Aorta (tissue), 5 donors: ENCODE measurements at regions not wholly inside any gene's neighbourhood (a gene's known extent, or its start where the extent isn't known, plus 50 kb on each side); places are given as distances from the start of the nearest gene placed in this dataset.
"Not testable (repeated sequence)": the region's sequence is repeated elsewhere in the genome, so short reads cannot be mapped to it uniquely, and the experiment has no call there.

Experiments used
- ATAC-seq: fragments of 200-7000 bp; cut with Tn5 transposase; one replicate; pipeline ENCODE4 v1.9.1; 2022; ENCODE audit warnings: moderate library complexity; ENCODE audit not compliant: low FRiP score
- DNase-seq, 2 donors: peaks; one replicate each; pipeline ENCODE4 v3.0.0-alpha.2; 2020
- H3K27ac ChIP-seq, 2 donors: one replicate each; pipeline ENCODE4 v1.5.1; 2013; ENCODE audit warnings: low read length in 2 of 2, mild to moderate bottlenecking in 2 of 2, moderate library complexity in 2 of 2, control low read depth in 1 of 2, inconsistent platforms in 1 of 2, low read depth in 1 of 2
- H3K27me3 ChIP-seq, 2 donors: one replicate each; pipeline ENCODE4 v1.6.1; 2013; ENCODE audit warnings: control low read depth in 1 of 2, low read length in 1 of 2, mild to moderate bottlenecking in 1 of 2, moderate library complexity in 1 of 2; ENCODE audit not compliant: insufficient read depth in 2 of 2, control insufficient read depth in 1 of 2
- H3K36me3 ChIP-seq, 2 donors: one replicate each; pipeline ENCODE4 v1.6.1; 2013; ENCODE audit warnings: control low read depth in 1 of 2, low read length in 1 of 2, mild to moderate bottlenecking in 1 of 2; ENCODE audit not compliant: insufficient read depth in 2 of 2, control insufficient read depth in 1 of 2
- H3K4me1 ChIP-seq, 2 donors: one replicate each; pipeline ENCODE4 v1.6.1; 2013; ENCODE audit warnings: low read length in 2 of 2, control low read depth in 1 of 2, mild to moderate bottlenecking in 1 of 2, moderate library complexity in 1 of 2; ENCODE audit not compliant: insufficient read depth in 2 of 2, control insufficient read depth in 1 of 2
- H3K4me3 ChIP-seq, 2 donors: one replicate each; pipeline ENCODE4 v1.5.1; 2013; ENCODE audit warnings: low read length in 2 of 2, control low read depth in 1 of 2, mild to moderate bottlenecking in 1 of 2
- H3K9me3 ChIP-seq: one replicate; pipeline ENCODE4 v1.6.1; 2013; ENCODE audit warnings: mild to moderate bottlenecking, low read length; ENCODE audit not compliant: control insufficient read depth
- WGBS, 2 donors: extraction: QIAGEN DNeasy Blood & Tissue Kit; methylation state at CpG; one replicate each; pipeline ENCODE4 v1.1.7; 2013; 5-methylcytosine and 5-hydroxymethylcytosine counted together
- intact Hi-C, 2 donors: fragments of 100-400 bp; cut with DNase I; formaldehyde crosslinking; loops; one replicate each; pipeline versions ENCODE4 v1.14.2 to v1.15.0; 2022
- donor health status: healthy with polysubstance abuse.
- donor health status: Bipolar disorder and iron deficiency.
- donor health status: DM: no; HTN: no; CAD: no.
- donor health status: DM: no; HTN: no; CAD: no.
- donor health status: DM: yes; HTN: yes; CAD: no.

DNA sequence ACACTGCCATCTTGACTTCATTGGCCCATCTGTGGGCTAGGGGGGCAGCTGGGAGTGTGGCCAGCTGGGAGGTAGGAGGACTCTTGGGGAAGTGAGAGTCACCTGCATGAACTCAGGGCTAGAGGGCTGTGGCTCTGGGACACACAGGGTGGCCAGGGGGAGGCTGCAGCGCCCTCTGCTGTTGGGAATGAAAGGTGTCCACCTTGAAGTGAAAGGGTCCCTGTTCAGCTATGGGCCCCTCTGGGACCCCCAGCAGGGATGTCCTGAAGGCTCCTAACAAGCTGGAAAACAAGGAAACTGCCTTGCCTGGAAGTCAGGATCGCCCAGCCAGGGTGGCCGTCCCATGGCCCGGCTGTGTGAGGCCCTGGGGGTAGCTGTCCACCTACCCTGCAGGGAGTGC is 507.8 kb downstream of the FOXD4L4 start:
- H3K9me3 ChIP-seq, H3K4me1 ChIP-seq, H3K4me3 ChIP-seq, ATAC-seq, H3K27me3 ChIP-seq, H3K36me3 ChIP-seq, intact Hi-C loops, H3K27ac ChIP-seq: not testable (repeated sequence)
- peak in 1 of 2 donors; percentile 42 for DNase-seq
- WGBS, 2 donors, result 84 to 100% methylated on average over 1 to 4 of the region's 4 CpGs

DNA sequence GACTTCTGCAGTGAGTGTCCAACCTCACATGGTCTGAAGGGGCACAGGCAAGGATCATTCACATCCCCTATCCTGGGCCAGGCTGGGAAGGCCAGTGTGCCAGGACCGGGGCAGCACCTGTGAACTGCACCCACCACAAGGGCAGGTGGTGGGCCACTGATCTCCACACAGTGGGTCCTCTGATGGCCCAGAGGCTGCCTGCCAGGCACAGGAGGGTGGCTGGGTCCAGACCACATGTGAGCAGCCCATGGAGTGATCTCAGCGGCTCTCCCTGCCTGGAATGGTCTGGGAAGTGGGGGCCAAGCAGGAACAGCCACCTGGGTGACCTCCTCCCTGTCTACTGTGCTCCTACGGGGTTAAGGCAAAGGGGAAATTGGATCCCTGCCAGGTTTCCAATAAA is 508.5 kb downstream of the FOXD4L4 start:
- H3K4me1 ChIP-seq, H3K36me3 ChIP-seq, H3K27me3 ChIP-seq, H3K27ac ChIP-seq, H3K9me3 ChIP-seq, ATAC-seq, H3K4me3 ChIP-seq, intact Hi-C loops: not testable (repeated sequence)
- DNase-seq, result peak in 1 of 2 donors; percentile 26
- 4 to 60% methylated on average over 1 to 3 of the region's 3 CpGs for WGBS, 2 donors

DNA sequence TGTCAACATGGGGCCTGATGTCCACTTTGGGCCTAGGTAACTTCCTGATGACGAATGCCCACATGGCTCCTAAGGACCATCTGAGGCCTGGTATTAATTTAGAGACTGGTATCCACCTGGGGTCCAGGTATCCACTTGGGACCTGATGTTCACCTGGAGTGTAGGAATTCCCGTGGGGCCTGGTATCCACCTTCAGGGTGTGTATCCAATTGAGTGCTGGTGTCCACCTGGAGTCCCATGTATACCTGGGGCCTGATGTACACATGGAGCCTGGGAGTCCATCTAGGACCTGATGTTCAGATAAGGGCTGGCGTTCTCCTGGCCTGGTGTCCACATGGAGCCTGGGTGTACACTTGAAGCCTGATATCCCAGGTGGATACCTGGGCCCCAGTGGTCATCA is 520.6 kb downstream of the FOXD4L4 start:
- H3K36me3 ChIP-seq, H3K27me3 ChIP-seq, intact Hi-C loops, ATAC-seq, H3K4me1 ChIP-seq, H3K27ac ChIP-seq, H3K9me3 ChIP-seq, H3K4me3 ChIP-seq: not testable (repeated sequence)
- 82 to 94% methylated on average over 1 of the region's 3 CpGs for WGBS, 2 donors
- DNase-seq, result peak in 1 of 2 donors; percentile 4

DNA sequence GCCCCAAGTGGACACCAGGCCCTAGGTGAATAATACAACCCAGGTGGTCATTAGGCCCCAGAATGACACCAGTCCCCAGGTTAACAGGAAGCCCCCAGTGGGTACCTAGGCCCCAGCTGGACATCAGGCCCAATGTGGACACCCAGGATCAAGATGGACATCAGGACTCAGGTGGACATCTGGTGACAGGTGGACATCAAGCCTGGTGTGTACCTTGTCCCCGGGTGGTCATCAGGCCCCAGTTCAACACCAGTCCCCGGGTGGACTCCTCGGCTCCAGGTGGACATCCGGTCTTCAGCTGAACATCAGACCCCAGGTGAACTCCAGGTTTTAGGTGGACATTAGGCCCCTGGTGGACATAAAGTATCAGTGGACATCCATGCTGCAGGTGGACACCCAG is 524.6 kb downstream of the FOXD4L4 start:
- ATAC-seq, H3K27ac ChIP-seq, H3K36me3 ChIP-seq, H3K9me3 ChIP-seq, H3K4me1 ChIP-seq, H3K4me3 ChIP-seq, intact Hi-C loops, H3K27me3 ChIP-seq: not testable (repeated sequence)
- 97 to 100% methylated on average over 1 to 4 of the region's 4 CpGs for WGBS, 2 donors
- peak in 1 of 2 donors; percentile 3 for DNase-seq

DNA sequence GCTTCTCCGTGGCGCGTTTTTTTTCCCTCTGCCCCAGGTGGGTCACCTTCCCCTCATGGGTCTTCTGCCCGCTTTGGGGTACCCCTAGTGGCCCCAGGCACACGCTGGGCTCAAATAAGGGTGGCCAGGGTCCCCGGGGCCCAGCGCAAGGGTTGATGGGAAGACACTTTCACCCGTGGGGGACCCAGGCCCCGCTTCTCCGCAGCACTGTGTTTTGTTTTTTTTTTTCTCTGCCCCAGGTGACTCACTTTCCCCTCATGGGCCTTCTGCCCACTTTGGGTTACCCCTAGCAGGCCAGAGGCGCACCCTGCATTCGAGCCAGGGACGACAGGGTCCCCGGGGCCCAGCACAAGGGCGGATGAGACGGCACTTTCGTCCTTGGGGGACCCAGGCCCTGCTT is 526.7 kb downstream of the FOXD4L4 start:
- H3K36me3 ChIP-seq, H3K4me3 ChIP-seq, H3K9me3 ChIP-seq, H3K27ac ChIP-seq, ATAC-seq, H3K27me3 ChIP-seq, intact Hi-C loops, H3K4me1 ChIP-seq: not testable (repeated sequence)
- 92 to 93% methylated on average over 17 of the region's 17 CpGs for WGBS, 2 donors
- peak in 1 of 2 donors; percentile 15 for DNase-seq

DNA sequence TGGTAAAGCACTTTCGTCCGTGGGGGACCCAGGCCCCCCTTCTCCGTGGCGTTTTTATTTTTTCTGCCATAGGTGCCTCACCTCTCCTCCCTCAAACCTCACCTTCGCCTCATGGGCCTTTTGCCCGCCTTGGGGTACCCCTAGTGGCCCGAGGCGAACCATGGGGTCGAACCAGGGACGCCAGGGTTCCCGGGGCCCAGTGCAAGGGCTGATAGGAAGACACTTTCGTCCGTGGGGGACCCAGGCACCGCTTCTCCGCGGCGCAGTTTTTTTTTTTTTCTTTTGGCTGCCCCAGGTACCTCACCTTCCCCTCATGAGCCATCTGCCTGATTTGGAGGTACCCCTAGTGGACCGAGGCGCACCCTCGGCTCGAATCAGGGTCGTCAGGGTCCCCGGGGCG is 527.8 kb downstream of the FOXD4L4 start:
- H3K36me3 ChIP-seq, H3K27ac ChIP-seq, H3K9me3 ChIP-seq, intact Hi-C loops, ATAC-seq, H3K4me1 ChIP-seq, H3K27me3 ChIP-seq, H3K4me3 ChIP-seq: not testable (repeated sequence)
- WGBS, 2 donors, result 83 to 90% methylated on average over 11 to 16 of the region's 24 CpGs
- peak in 1 of 2 donors; percentile 20 for DNase-seq

DNA sequence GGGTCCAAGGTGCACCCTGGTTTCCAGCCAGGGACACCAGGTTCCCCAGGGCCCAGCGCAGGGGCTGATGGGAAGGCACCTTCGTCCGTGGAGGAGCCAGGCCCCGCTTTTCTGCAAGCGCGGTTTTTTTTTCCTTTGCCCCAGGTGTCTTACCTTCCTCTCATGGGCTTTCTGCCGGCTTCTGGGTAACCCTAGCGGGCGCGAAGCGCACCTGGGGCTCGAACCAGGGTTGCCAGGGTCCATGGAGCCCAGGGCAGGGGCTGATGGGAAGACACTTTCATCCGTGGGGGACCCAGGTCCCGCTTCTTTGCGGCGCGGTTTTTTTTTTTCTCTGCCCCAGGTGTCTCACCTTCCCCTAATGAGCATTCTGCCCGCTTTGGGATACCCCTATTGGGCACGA is 529.3 kb downstream of the FOXD4L4 start:
- H3K4me3 ChIP-seq, H3K9me3 ChIP-seq, ATAC-seq, H3K27me3 ChIP-seq, intact Hi-C loops, H3K36me3 ChIP-seq, H3K27ac ChIP-seq, H3K4me1 ChIP-seq: not testable (repeated sequence)
- DNase-seq, result peak in 1 of 2 donors; percentile 21
- 29 to 35% methylated on average over 11 to 17 of the region's 19 CpGs for WGBS, 2 donors

DNA sequence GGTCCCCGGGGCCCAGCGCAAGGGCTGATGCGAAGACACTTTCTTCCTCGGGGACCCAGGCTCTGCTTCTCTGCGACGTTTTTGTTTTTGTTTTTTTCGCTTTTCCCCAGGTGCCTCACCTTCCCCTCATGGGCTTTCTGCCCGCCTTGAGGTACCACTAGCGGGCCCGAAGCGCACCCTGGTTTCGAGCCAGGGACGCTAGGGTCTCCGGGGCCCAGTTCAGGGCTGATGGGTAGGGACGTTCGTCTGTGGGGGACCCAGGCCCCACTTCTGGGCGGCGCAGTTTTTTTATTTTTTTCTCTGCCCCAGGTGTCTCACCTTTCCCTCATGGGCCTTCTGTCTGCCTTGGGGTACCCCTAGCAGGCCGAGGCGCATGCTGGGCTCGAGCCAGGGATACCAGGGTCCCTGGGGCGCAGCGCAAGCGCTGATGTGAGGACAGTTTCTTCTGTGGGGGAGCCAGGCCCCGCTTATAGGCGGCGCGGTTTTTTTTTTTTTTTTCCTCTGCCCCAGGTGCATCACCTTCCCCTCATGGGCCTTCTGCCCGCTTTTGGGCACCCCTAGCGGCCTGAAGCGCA is 530.0 kb downstream of the FOXD4L4 start:
- H3K9me3 ChIP-seq, H3K27ac ChIP-seq, H3K36me3 ChIP-seq, intact Hi-C loops, H3K4me3 ChIP-seq, ATAC-seq, DNase-seq, H3K4me1 ChIP-seq, H3K27me3 ChIP-seq: not testable (repeated sequence)
- 45 to 62% methylated on average over 12 to 18 of the region's 31 CpGs for WGBS, 2 donors

DNA sequence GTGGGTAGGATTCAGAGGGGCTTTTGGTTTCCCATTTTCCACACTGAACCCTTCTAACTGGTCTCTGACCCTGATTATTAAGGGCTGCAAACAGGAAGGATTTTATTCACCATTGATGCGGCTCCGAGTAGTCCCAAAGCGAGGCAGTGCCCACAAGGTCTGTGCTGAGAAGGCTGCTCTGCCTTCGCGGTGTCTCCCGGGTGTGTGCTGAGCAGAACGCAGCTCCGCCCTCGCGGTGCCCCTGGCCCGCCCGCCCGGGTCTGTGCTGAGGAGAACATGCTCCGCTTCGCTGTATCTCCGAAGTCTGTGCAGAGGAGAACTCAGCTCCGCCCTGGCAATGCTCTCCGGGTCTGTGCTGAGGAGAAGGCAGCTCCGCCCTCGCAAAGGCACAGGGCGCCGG is 530.7 kb downstream of the FOXD4L4 start:
- H3K36me3 ChIP-seq, H3K27ac ChIP-seq, H3K27me3 ChIP-seq, H3K9me3 ChIP-seq, H3K4me1 ChIP-seq, intact Hi-C loops, ATAC-seq, H3K4me3 ChIP-seq: not testable (repeated sequence)
- WGBS, 2 donors, result 42 to 49% methylated on average over 8 to 13 of the region's 22 CpGs
- peak in 1 of 2 donors; percentile 33 for DNase-seq
